ENCODE measurements at regions not wholly inside any gene's neighbourhood (a gene's known extent, or its start where the extent isn't known, plus 50 kb on each side); places are given as distances from the start of the nearest gene placed in this dataset.

GRCh38 chr7:45434167-45434784, 139.9 kb upstream of the ADCY1 start:
- no peak overlapping the region for H2AK5ac ChIP-seq (ENCODE audit: insufficient read length, low read length)
- H3T11ph ChIP-seq (ENCODE audit: low read length), result no peak overlapping the region
- Mint-ChIP-seq H3K4me1 (peaks cover 7 to 8% of the 10 kb centered on the region in 2 experiments; a peak in 1 of 4 replicates), H3K9me3 (no peaks in the 10 kb centered on the region; a peak in 1 of 5 replicates), H3K27ac (no peak overlapping the region), H3K4me3 (no peak overlapping the region), H3K36me3 (ENCODE audit: insufficient read depth in 1 of 3, low read depth in 3 of 3) (no peaks in the 10 kb centered on the region), H3K27me3 (ENCODE audit: low read depth) (no peaks in the 10 kb centered on the region)
- H3K79me2 ChIP-seq (ENCODE audit: insufficient read depth, low read length), result no peaks in the 10 kb centered on the region
- no peak for TF ChIP-seq CTCF (conservative IDR thresholded peaks at IDR 0.05)
- H2BK120ac ChIP-seq (ENCODE audit: low read depth, low read length, poor library complexity, severe bottlenecking), result no peak overlapping the region
- no peak overlapping the region for H2BK20ac ChIP-seq (ENCODE audit: low read depth, low read length, poor library complexity, severe bottlenecking)
- H4K8ac ChIP-seq (replicated peaks; ENCODE audit: insufficient read length, low read depth, low read length), result no peak overlapping the region
- no peak overlapping the region for H3K4ac ChIP-seq (ENCODE audit: low read depth, low read length)
- no peak overlapping the region for H2BK5ac ChIP-seq (ENCODE audit: insufficient read length, low read length)
- H2BK15ac ChIP-seq (ENCODE audit: low read depth, low read length), result no peak overlapping the region
- H3K14ac ChIP-seq (ENCODE audit: insufficient read depth, low read length), result no peak overlapping the region
- no peaks in the 10 kb centered on the region for H4K20me1 ChIP-seq (ENCODE audit: control insufficient read depth, insufficient read depth, insufficient read length)
- no peak overlapping the region for H3K56ac ChIP-seq (ENCODE audit: insufficient read length, low read depth, low read length)
- H3K18ac ChIP-seq (ENCODE audit: insufficient read length, low read depth, low read length), result no peak overlapping the region
- no peak overlapping the region for H3K23ac ChIP-seq (ENCODE audit: insufficient read length, low read depth, low read length)
- no peak for DNase-seq
- no peak overlapping the region for H2BK12ac ChIP-seq (ENCODE audit: insufficient read length, low read depth, low read length)
- no peak overlapping the region for H3K4me2 ChIP-seq (ENCODE audit: insufficient read depth, insufficient read length, low read length)
- H3K79me1 ChIP-seq (ENCODE audit: insufficient read depth, low read depth, low read length, poor library complexity, severe bottlenecking), result no peaks in the 10 kb centered on the region
- H3K9ac ChIP-seq (ENCODE audit: extremely low read depth, insufficient read length, low read length), result no peak overlapping the region
- no CpG with 5 or more reads among the region's 6 CpGs for WGBS (ENCODE audit: extremely low coverage, insufficient read length, low lambda C conversion rate)
- H3K23me2 ChIP-seq (ENCODE audit: insufficient read length, low read depth, low read length, poor library complexity, severe bottlenecking), result no peaks in the 10 kb centered on the region
- H4K91ac ChIP-seq (ENCODE audit: insufficient read length, low read depth, low read length), result no peak overlapping the region
- no peak overlapping the region for H4K5ac ChIP-seq (ENCODE audit: insufficient read length, low read depth, low read length)
- H2AFZ ChIP-seq (ENCODE audit: low read length), result no peak overlapping the region
- no peaks in the 10 kb centered on the region for H3K27me3 ChIP-seq (ENCODE audit: insufficient read depth, low read length)
- no peak overlapping the region for H3K27ac ChIP-seq (ENCODE audit: insufficient read length, low read depth, low read length)
- H3K9me3 ChIP-seq (ENCODE audit: control insufficient read depth, low read depth, low read length), result no peaks in the 10 kb centered on the region
- H3K4me1 ChIP-seq (ENCODE audit: insufficient read depth, low read length), result no peaks in the 10 kb centered on the region; the same call in 1 of the 2 replicates
